ENCODE measurements at regions not wholly inside any gene's neighbourhood (a gene's known extent, or its start where the extent isn't known, plus 50 kb on each side); places are given as distances from the start of the nearest gene placed in this dataset.

DNA sequence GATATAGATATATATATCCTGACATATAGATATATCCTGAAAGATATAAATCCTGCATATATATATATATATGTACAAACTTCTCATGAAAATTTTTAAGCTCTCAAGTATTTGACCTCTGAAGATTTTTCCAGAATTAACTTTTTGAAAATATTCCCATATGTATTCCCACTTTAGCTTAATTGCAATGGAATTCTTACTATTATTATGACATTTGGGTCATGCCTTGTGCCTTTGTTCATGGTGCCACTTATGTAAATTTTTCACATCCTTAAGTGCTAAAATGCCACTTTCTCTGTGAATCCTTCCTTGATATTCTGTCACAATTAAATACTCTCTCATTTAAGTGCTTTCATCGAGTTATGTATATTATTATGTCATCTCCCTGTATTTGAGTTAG lies 398.2 kb upstream of the SEL1L start:
- TF ChIP-seq, protein P1, sequence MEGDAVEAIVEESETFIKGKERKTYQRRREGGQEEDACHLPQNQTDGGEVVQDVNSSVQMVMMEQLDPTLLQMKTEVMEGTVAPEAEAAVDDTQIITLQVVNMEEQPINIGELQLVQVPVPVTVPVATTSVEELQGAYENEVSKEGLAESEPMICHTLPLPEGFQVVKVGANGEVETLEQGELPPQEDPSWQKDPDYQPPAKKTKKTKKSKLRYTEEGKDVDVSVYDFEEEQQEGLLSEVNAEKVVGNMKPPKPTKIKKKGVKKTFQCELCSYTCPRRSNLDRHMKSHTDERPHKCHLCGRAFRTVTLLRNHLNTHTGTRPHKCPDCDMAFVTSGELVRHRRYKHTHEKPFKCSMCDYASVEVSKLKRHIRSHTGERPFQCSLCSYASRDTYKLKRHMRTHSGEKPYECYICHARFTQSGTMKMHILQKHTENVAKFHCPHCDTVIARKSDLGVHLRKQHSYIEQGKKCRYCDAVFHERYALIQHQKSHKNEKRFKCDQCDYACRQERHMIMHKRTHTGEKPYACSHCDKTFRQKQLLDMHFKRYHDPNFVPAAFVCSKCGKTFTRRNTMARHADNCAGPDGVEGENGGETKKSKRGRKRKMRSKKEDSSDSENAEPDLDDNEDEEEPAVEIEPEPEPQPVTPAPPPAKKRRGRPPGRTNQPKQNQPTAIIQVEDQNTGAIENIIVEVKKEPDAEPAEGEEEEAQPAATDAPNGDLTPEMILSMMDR (IDR thresholded peaks at IDR 0.05): no peak
- no peak for TF ChIP-seq POLR2A (IDR thresholded peaks at IDR 0.05)
